HG03558 (cell line): ENCODE measurements at regions not wholly inside any gene's neighbourhood (a gene's known extent, or its start where the extent isn't known, plus 50 kb on each side); places are given as distances from the start of the nearest gene placed in this dataset.
"Not testable (repeated sequence)": the region's sequence is repeated elsewhere in the genome, so short reads cannot be mapped to it uniquely, and the experiment has no call there.

Experiments
- ATAC-seq: cut with Tn5 transposase; IDR thresholded peaks from one replicate; pipeline ENCODE4 v1.9.1; 2021; ENCODE audit warnings: moderate number of reproducible peaks; ENCODE audit not compliant: unreplicated experiment; ENCODE audit errors: extremely low read depth

DNA sequence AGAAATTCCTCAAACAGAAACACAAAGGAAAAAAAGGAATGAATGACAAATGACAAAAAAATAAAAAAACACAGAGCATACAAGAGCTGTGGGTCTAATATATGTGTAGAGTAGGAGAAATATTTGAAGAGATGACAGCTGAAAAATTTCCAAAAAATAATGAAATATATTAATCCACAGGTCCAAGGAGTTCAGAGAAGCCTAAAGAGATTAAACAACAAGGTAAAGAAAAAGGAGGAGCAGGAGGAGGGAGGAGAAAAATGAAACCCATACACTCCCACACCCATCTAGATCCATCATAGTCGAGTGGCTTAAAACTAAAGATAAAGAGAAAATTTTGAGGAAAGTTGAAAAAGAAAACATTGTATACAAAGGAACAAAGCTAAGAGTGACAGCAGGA lies 182.4 kb upstream of the MAP3K1 start:
- no peak for ATAC-seq

DNA sequence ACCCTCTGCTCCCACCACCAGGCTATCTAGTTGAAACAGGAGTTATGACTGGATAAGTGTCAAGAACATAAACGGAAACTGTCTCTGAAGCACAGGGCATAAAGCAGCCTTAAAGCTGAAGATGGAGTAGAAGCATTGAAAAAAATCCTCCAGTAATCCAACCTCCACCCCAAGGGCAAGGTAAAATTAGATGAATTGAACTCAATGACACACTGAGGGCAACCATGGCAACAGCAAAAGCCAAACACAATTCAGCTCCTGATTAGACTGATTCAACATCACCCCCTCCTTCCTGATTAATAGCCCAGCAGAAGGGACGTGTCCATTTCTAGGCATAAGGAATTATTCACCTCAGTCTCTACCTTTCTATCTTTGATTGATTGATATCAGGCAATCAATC lies 183.2 kb upstream of the MAP3K1 start:
- ATAC-seq: no peak

DNA sequence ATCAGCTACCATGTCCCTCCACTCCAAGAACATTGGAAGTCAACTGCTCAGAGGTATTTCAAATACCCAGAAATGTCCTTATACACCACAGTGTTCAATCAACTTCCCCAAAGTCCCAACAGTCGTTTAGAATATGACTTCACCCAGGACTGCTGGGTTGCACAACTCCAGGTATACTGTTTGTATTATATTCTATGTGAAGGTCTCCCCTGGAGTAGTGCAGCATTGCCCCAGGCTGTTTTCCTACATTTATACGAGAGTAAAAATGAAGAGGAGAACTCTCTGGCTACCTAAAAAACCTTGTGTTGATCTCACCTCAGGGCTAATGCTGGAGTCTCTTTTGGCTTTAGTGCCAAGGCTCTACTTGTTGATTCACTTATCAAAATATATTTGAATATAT lies 183.6 kb upstream of the MAP3K1 start:
- no peak for ATAC-seq

DNA sequence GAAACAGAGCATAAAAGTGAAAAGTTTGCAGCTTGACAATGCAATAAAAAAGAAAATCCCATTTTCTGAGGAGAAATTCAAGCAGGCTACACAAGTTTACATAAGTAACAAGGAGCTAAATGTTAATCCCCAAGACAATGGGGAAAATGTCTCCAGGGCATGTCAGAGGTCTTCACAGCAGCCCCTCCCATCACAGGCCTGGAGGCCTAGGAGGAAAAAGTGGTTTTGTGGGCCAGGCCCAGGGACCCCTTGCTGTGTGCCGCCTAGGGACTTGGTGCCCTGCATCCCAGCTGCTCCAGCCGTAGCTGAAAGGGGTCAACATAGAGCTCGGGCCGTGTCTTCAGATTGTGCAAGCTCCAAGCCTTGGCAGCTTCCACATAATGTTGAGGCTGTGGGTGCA lies 186.7 kb upstream of the MAP3K1 start:
- ATAC-seq: not testable (repeated sequence)

DNA sequence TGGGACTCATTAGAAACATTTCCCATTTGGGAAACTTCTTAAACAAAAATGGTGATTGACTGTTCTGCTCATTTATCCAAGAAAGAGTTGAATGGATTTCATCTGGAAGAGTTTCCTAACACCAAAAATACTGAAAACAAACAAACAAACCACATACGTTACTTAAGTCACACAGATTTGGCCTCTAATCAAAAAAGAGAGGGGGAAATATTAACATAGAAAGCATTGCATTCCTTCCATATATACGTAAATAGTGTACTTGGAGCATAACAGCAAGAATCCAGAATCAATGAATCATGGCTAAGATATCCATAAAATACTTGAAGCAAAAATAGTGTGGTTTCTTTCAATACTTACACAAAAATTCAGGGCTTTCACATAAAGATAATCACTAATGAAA lies 189.8 kb upstream of the MAP3K1 start:
- no peak for ATAC-seq

DNA sequence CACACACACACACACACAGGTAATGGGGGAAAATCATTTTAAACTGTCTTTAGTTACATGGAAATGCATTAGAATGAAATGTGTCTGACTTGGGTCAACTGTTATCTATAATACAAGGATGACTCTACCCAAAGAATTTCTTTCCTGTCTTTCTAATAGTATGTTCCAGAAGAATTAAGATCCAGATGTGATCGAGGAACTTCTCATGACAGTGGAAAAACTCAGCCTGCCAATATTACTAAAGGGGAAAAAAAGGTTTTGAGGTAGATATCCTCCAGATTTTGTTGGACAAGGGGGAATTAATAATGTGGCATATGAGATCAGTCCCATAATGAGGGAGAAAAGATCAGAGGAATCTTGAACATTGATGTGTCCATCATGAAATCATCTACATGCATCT lies 190.6 kb upstream of the MAP3K1 start:
- ATAC-seq: no peak

DNA sequence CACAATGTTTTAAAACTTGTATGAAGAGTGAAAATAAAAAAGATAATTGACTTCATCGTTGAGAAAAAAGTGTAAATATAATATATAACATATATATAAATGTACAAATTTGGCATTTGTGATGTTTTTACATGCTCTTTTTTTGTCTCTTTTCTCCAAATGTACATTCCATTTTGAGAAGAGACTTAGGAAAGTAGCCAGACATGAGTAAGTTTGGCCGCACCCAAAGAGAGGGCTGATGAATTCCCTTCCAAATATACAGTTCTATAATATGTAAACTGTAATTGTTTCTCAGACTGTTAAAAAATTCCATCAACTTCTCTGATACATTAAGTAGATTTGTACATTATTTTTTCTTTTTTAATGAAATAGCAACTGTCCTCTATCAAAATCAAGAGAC lies 193.2 kb upstream of the MAP3K1 start:
- ATAC-seq: no peak

DNA sequence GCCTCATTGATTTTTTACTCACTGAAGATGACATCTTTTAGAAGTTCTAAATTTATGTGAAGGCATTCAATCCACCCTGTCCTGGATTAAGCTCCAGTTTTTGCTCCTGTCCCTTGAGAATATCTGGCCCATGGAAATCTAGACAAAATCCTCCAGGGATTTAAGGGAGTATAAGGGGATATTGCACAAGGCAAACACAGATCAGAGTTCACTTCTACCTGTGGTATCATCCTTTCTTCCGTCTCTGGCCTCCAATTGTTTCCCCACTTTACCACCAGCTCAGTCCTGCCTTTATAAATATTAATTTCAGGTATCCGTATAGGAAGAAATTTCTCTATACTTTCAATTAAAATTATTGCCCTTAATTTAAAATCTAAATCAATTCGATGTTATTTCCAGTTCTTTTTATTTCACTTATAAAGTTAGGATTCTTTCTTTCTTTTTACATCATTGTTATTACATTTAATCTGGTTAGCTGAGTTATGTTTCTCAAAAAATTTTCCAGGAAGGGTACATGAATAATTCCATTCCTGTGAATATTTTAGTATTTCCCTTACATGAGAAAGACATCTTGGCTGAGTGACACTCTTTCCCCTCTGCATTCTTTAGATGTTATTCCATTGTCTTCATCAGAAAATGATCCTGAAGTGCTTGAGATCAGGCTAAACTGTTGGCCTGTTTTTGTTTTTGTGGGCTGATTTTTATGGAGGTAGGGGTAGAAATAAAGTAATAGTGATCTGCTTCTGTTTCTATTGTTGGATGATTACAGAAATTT lies 194.3 kb upstream of the MAP3K1 start:
- ATAC-seq: no peak

DNA sequence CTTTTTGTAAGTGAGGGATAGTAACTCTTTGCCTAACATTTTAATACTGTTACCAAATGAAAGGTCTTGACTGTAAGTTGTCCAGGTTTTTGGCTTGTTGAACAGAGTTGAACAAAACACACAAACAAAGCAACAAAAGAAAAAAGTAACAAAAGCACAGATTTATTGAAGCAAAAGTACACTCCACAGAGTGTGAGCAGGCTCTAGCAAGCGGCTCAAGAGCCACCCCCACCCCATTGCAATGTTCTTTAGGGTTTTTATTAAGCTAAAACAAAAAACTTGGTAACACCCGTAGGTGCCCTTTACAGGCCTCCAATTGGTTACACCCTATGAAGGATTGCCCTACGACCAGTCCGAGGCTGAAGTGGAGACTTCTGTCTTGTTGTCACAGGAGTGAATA lies 197.4 kb upstream of the MAP3K1 start:
- ATAC-seq: no peak

DNA sequence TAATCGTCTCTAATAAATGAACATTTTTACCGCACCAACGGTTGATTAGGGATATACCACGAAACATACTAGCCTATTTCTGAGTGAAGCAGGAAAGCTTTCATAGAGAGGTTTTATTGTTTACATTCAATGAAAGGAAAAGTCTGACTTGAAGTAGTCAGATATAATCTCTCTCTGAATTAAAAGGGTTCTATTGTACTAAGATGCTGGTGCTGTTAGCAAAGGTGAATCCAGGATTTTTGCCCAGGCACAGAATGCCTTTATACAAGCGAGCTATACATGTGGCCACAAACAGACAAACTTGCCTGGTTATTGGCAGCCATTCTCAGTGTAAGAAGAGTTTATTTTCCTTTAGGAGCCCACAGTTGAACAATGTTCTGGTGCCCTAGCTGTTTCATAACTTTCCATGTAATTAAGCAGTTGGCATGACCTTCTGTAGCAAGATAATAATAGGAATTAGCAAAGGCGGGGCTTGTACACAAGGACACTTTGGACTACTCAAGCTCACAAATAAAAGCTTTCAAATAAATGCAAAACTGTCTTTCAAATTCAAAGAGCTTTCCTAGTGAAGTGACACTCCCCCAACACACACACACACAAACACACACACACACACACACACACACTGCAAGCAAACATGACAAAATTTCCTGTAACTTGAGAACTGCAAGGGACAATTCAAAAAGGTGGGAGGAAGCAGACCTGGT lies 198.7 kb upstream of the MAP3K1 start:
- no peak for ATAC-seq

DNA sequence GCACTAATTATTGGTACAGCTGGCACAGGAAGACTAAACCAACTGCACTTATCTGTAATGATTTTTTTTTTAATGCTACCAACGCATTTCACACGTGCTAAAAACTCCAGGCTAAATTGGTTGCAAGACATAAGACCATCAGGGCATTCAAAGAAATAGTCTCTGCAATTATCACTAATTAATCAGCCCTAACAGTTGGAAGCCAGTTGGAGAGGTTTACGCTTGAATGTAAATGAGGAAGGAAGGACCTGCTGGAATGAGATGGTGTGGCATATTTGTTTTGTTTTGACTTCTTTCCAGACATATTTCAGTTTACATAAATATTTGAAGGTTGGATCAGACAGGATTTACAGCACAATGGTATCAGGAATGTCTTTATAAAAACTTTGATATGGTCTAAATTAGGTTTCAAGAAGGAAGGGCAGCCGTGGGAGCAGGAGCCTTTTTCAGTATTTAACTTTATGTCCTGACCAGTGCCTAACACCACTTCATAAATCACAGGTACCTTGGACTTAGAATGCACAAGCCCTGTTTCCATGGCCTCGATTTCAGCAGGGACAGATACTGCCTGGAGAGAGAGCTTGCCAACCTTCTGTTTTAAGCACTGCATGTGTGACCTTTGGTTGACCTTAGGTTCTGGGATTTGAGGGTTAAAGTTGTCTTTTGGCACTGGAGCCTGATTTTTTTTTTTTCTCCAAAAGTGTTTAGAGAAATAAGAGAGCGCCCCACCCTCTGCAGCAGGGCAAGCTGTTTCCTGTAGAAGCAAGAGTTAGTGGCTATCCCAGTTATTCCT lies 199.8 kb upstream of the MAP3K1 start:
- ATAC-seq: no peak

DNA sequence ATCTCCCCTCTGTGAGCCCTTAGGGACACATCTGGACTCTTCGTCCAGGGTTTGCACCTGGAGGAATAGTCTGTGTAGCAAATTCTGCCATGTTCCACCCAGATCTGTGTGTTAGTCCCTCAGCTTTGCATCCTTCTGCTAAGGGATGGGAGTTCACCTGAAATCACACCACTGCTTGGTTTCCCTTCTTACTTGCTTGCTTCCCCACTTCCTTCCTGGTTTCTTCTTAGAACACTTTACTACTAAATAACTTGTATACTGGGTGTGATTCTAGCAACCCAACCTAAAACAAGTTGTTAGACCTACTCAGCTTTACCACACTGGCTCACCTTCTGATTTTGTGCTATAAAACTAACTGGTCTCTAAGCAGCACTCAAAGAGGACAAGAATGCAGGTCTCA lies 202.6 kb upstream of the MAP3K1 start:
- no peak for ATAC-seq

DNA sequence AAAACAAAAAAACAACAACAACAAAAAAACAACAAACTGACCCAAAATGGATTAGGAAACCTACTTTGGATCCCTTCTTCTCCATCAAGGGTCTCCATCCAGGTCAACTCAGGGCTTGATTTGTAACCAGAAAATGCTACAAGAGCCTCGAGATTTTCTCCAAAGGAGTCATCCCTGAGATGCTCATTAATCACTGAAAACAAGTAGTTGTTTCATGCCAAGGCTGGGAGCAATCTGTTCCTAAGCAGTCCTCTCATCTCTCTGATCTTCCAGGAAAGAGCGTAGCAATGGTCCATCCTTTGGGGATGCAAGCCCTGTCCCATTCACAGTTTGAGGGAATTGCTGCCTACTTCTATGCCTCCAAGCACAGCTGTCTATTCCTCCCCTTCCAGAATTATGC lies 203.0 kb upstream of the MAP3K1 start:
- no peak for ATAC-seq

DNA sequence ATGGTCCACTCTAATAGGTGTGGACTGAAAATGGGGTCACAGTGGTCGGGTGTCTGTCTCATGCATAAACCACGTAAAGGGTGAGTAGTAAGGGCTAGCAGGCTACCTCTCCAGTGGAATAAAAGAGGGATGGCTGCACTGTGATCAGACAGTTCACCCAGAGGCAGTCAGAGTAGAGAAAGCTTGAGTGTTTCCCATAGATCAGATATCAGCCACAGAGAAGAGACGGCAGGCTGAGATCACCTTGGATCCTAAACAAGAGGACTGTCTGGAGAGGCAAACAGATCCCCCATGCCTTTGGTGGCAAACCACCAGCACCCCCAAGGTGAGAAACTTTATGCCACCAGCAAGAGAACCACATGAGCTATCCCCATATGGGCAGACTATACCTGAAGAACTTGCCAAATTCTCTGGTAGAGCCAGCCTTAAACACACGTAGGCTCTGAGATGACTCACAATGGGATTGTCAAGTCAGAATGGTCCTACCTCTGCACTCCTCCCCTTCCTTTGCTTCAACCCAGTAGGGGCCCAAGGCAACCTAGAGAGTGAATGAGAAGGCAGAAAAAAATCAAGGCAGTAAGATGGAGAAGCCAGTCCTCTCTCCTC lies 205.2 kb upstream of the MAP3K1 start:
- ATAC-seq: no peak

DNA sequence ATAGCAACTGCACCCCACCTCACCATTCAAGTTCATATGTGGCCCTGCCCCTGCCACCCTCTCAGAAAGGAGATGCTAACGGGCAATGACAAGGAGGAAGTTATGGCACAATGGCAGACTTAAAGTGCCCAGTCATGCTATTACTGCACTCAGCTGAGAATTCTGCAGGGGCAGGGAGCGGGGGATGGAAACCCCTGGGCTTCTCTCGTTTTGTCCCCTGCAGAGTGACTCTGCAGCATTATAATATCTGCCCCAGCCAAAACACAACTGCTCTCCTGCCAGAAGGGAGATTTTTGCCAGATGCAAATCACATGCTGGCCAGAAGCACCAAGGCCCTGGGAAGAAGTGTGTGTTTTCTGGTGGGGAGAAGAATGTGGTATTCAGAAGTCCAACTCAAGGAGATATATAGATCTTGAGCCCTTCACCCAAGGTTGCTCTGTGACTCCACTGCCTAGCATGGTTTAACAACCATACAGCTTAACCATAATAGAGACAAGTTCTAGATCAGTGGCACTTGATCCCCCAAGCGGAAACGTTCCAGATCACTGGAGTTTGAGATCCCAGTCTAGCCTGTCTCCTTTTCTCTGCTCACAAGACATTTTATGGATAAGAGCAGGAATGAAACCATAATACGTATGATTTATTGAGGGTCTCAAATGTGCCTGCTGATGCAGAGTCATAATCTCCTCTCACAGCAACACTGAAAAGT lies 207.0 kb upstream of the MAP3K1 start:
- ATAC-seq: no peak

DNA sequence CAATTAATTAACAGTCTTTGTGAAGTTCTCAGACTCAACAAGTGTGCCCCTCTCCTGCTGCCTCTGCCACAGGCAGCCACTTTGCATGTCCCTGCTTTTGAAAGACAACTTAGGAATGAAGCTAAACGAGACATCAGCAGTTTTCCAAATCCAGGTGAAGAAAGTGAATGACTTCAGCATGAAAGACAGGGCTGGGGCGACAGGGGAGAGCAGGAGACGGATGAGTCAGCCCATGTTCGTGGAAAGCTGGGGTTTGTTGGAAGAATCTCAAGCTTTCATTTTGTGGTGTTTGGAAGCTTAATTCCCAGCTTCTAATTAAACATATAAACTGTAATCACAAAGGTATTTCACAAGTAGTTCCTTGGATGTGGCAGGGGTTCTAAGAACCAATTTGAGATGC lies 207.8 kb upstream of the MAP3K1 start:
- ATAC-seq: no peak

DNA sequence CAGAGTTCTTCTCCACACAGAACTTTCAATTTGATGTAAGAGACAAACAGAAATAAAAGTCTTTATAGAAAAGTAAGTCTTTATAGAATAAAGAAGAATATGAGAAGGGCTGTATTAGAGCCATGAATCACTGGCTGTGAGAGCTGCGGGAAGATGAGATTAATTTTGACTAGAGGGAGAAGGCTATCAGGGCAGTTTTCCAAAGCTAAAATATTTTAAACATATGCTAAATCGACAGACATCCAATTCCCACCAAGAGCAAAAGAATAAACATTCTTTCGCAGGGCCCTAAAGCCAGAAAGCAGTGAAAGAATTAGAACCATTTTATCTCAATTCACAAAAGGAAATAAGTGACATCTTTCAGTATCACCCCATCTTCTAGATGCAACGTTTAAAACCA lies 208.3 kb upstream of the MAP3K1 start:
- no peak for ATAC-seq

DNA sequence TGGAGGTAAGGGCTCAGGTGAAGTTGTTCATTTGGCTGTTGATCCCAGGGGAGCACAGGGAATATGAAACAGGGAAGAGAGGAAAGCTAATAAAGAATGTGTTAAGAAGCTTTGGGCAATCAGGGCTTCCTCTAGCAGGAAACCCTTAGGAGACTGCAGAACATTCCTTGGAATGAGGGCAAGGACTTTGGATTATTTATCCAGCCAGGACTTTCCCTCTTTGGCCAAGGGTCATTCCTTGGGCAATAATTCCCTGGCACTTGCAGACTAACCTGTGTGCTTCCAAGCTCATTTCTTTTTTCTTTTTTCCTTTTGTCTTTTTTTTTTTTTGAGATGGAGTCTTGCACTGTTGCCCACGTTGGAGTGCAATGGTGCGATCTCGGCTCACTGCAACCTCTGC lies 209.2 kb upstream of the MAP3K1 start:
- no peak for ATAC-seq

DNA sequence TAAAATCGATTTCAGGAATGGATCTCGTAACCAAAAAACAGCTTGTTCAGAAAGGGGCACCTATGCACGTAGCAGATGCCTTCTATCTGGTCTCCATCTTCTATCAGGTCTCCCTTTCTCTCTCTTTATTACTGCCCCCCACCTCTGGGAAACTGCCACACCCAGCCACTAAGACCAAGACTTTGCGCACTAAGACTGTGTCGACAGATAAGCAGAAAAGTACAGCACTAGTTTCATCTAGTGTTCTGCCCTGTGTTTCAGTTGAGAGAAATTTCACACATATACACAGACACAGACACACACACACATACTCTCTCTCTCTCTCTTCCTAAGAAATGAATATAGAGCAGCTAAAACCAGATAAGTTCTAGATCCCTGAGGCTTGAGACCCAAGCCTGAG lies 210.1 kb upstream of the MAP3K1 start:
- no peak for ATAC-seq

DNA sequence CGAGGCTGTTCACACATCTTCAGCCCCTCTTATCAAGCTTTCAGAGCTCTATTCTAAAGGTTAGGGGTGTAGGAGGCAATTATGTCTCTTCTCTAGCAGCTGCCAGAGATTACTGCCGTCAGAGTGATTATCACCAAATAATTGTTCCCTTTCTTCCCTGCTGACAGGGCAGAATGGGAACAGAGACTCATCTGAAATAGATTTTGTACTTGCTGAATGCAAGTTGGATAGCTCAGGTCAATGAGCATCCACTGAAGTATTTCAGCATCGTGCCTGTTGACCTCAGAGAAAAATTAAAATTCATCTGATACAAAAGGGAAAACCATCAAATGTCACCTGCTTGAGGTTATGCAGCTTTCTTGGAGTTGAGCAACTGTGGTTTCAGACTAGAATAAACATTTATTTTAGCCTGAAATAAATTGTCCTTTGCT lies 213.7 kb upstream of the MAP3K1 start:
- ATAC-seq: no peak
